Stomach (tissue), 4 donors: ENCODE measurements at regions not wholly inside any gene's neighbourhood (a gene's known extent, or its start where the extent isn't known, plus 50 kb on each side); places are given as distances from the start of the nearest gene placed in this dataset.

ENCODE experiments used
- CTCF ChIP-seq, 7 experiments: fragments of 450-650 bp in 4 of 7; fragments of 200-600 bp in 3 of 7; sonication (generic) in 3 of 7; IDR thresholded peaks; one replicate each; pipeline ENCODE4 v1.5.1; 2016 to 2019; ENCODE audit warnings: antibody characterized with exemption in 7 of 7, control low read depth in 2 of 7, mild to moderate bottlenecking in 1 of 7
- EP300 ChIP-seq: sonication (generic); formaldehyde crosslinking; IDR thresholded peaks from one replicate; pipeline ENCODE4 v1.6.1; 2017; ENCODE audit warnings: antibody characterized with exemption
- POLR2A ChIP-seq, 4 donors: fragments of 450-650 bp; IDR thresholded peaks; one replicate each; pipeline ENCODE4 v1.6.1; 2016; ENCODE audit warnings: antibody characterized with exemption in 4 of 4, control low read depth in 2 of 4, mild to moderate bottlenecking in 1 of 4, moderate library complexity in 1 of 4
- POLR2AphosphoS5 ChIP-seq, 3 donors: sonication (generic); formaldehyde crosslinking; IDR thresholded peaks; one replicate each; pipeline ENCODE4 v1.6.1; 2016; ENCODE audit warnings: antibody characterized with exemption in 3 of 3

DNA sequence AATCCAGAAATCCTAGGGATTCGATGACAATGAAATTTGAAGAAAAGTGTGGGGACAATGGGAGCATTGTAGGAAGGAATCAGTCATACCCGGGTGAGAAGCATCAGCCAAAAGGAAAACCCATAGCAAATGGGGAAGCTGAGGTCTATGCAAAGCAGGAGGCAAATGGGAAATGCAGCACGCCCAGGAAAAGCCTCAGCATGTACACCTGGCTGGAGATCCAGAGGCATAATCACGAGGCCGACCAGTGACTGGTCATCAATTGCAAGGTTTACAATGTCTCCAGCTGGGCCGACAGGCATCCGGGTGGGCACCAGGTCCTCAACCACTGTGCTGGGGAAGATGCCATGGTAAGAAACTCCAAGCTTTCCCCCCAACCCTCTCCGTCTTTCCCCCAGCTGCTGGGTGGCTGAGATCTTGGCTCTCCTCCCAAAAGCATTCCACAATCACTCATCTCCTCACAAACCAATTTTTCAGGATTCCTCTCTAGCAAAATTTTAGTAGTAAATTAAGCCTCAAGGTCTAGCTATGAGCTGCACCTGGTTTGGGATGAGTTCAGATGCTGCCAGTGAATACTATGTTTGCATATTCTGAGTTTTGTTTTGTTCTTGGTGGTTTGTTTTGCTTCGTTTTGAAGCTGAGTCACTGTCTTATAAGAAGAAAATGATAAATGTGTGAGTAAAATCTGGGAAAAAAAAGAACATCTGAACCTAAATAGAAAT is 98.0 kb upstream of the OR5AK2 start:
- TF ChIP-seq CTCF (IDR thresholded peaks at IDR 0.05) (no peak), POLR2AphosphoS5 (IDR thresholded peaks at IDR 0.05) (no peak), POLR2A (IDR thresholded peaks at IDR 0.05) (no peak), EP300 (no peak)
